DMS114 treated with DMSO at 0.1 percent for 48 hours (cell line): ENCODE measurements at regions not wholly inside any gene's neighbourhood (a gene's known extent, or its start where the extent isn't known, plus 50 kb on each side); places are given as distances from the start of the nearest gene placed in this dataset.
"Not testable (repeated sequence)": the region's sequence is repeated elsewhere in the genome, so short reads cannot be mapped to it uniquely, and the experiment has no call there.

Experiments
- DNase-seq: peaks from one replicate; lab custom pipeline; 2025; ENCODE audit not compliant: unreplicated experiment; lab: John Stamatoyannopoulos, UW

DNA sequence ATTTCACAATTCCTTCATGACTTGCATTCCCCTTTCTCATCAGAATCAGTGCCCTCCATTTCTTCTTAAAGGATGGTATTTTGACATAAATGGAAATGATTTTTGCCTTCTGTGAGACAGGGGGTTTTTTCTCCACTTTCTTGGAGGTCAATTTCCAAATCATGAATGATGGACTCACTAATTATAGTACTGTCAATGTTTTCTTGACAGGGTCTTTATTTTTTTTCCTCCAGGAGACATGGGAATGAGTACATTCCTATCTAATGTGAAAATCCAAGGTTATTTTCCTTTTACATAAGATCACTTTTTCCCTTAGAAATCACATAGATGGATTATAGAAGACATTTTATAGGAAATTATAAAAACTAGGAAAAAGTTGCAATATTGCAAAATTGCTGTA is 141.7 kb downstream of the SPATA31A6 start:
- not testable (repeated sequence) for DNase-seq

DNA sequence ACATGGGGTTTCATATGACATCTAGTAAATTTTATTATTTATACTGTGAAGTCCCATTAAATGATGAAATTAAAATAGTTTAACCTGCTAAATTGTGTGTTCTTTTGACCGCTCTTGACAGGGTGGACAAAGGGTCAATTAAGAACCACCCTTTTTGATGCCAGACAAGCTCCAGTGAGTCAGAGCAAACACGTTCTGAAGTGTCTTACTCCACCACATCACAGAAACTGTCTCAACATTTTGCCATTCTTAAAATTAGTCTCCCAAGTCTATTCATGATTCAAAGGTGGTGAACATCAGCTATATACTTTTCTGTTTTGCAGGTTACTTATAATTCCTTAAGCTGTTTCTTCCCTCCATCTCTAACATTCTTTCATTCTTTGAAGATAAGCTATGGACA is 142.1 kb downstream of the SPATA31A6 start:
- not testable (repeated sequence) for DNase-seq

DNA sequence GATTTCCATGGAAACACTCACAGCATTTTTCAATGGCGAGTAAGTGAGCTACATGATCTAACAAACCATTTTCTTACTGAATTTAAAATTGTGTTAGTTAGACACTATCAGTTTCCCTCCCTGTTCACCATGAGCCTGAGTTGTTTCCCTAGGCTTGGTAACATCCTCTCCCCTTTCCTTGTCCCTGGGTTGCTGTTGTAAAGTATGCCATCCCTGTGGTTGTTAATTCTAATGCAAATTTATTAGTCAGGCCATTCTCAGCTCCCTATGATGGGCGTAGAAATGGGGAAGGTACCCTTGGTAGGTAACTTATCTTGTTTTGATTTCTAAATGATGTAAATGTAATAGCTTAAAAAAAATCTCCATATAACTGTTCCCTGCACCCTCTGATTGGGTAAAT is 143.0 kb downstream of the SPATA31A6 start:
- DNase-seq, result not testable (repeated sequence)

DNA sequence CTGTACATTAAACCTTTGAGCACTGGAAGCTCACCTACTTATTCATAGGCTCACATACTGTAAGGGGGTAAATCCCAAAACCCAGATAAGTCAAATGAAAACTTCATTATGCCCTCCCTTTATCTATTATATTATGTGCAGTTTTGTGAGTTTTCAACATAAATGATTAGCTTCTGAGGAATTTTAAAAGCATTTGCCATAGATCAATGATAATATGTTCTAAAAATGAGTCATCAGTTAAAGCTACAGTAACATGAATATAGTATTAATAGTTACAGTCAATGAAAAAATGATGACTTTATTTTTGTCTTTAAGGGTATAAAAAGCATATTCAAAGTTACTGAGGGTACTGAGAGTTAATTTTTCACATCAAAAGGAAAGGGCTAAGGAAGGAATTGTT is 151.9 kb downstream of the SPATA31A6 start:
- DNase-seq, result not testable (repeated sequence)

DNA sequence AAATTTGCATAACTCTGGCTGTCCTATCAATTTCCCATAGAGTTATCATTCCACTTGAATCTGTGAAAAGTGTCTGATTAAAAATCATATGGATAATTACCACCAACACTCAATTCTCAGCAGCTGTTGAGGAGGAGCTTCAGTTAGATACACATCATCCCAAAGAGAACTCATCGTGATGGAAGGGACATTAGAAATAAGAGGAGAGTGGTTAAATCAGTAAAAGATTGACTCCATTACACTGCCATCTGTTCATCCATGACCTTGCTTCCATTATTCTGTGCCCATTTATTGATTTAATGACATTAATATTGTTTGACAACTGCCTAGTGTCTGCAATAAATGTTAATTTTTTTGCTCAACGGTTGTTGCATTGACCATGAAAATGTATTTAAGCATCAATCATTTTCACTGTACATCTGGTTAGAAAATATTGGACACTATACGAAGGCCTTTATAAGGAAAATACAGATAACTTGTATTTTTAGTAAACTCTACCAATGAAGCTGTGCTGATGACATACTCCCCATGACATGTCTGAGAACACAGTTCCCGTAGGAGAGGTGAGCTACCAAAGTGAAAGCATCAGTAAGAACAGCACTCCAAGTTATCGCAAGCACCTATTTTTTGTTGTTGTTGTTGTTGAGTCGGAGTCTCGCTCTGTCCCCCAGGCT is 152.7 kb downstream of the SPATA31A6 start:
- not testable (repeated sequence) for DNase-seq

DNA sequence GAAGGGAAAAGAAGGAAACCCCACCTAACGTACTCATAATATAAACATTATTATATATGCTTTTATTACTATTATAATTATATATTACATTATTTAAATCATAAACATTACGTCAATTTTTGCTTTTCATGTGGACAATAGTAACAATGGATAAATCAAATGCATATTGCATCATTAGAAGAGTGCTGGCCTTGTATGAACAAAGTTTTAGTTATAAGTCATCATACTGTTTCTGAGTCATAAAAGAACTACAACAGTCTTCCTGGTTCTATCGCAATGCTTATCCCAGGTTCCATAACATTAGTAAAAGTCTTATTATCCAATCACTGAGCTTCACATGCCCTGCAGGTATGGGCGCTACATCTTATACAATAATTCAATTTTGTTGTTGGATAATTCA is 154.8 kb downstream of the SPATA31A6 start:
- not testable (repeated sequence) for DNase-seq

- not testable (repeated sequence) for DNase-seq
Observed at GRCh38 chr9:42339671-42340434, 156.4 kb downstream of the SPATA31A6 start.

- DNase-seq, result not testable (repeated sequence)
Observed at GRCh38 chr9:42340435-42340723, 156.9 kb downstream of the SPATA31A6 start.

- DNase-seq, result not testable (repeated sequence)
Observed at GRCh38 chr9:42341860-42342259, 158.4 kb downstream of the SPATA31A6 start.

- DNase-seq, result not testable (repeated sequence)
Observed at GRCh38 chr9:42342297-42342696, 158.8 kb downstream of the SPATA31A6 start.

DNA sequence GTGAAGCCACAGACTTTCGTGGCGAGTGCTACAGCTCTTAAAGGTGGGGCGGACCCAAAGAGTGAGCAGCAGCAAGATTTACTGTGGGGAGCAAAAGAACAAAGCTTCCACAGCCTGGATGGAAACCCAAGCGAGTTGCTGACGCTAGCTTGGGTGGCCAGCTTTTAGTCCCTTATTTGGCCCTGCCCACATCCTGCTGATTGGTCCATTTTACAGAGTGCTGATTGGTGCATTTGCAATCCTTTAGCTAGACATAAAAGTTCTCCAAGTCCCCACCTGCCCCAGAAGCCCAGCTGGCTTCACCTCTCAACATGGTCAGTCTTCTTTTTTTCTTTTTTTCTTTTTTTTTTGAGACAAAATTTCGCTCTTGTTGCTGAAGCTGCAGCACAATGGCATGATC is 161.0 kb downstream of the SPATA31A6 start:
- not testable (repeated sequence) for DNase-seq

GRCh38 chr9:42346916-42347315 is 163.5 kb downstream of the SPATA31A6 start:
- DNase-seq, result not testable (repeated sequence)

GRCh38 chr9:42349181-42349580 is 165.7 kb downstream of the SPATA31A6 start:
- not testable (repeated sequence) for DNase-seq

GRCh38 chr9:42350412-42350811 is 167.0 kb downstream of the SPATA31A6 start:
- not testable (repeated sequence) for DNase-seq

- not testable (repeated sequence) for DNase-seq
Observed at GRCh38 chr9:42357604-42358373, 174.3 kb downstream of the SPATA31A6 start.

- DNase-seq, result not testable (repeated sequence)
Observed at GRCh38 chr9:42358626-42359247, 175.3 kb downstream of the SPATA31A6 start.

DNA sequence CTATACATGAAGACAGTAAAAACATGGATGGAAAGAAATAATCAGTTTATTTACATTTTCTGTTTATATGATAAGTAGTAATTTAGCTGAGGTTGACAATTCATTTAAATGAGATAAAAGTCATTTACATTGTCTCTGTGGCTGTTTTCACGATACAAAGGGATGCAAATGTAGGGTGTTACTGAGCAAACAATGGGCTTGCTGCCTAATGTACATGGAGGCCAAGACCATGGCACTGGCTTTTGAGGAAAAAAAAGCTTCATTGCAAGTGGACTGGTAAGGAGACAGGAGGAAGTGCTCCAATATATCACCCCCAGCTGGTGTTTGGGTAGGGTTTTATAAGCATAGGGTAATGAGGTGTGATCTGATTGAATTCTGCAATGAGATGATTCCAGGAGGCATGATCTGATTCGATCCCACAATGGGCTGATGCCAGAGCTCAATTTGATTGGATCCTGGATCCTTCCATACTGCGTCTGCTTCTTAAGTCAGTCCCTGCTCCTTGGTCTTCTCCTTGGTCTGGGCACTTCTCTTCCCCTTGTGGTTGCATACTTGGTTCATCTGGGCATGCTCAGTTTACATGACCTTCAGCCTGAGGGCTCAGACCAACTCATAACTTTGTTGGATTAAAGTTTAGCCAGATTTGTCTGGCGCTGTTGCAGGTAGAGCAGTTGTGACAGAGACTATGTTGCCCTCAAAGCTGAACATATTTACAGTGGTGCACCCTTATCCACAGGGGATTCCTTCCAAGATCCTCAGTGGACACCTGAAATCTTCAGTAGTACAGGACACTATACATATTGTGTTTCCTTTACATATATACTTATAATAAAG is 181.2 kb downstream of the SPATA31A6 start:
- DNase-seq, result not testable (repeated sequence)

DNA sequence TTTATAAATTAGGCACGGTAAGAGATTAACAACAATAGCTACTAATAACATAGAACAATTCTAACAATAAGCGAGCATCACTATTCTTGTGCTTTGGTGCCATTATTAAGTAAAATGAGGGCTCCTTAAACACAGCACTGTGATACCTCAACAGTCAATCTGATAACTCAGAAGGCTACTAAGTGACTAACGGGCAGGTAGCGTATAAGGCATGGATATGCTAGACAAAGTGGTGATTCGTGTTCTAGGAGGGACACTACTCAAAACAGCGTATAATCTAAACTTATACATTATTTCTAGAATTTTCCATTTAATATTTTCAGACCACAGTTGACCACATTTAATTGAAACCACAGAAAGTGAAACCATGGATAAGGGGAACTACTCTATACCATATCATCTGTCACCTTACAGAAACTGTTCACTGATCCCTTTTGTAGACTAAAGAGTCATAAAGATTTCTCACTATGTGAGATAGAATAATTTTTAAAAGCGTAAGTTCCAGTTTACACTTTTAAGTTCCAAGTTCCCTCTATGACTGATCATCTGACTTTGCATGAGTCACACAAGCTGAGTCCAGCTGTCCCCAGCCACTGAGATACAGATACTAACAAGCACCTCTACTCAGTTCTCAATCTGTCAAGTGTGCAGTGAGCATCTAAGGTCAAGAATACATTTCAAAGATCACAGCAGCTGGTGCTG is 181.9 kb downstream of the SPATA31A6 start:
- DNase-seq, result not testable (repeated sequence)

- not testable (repeated sequence) for DNase-seq
Observed at GRCh38 chr9:42368279-42368881, 184.9 kb downstream of the SPATA31A6 start.
